ENCODE measurements at regions not wholly inside any gene's neighbourhood (a gene's known extent, or its start where the extent isn't known, plus 50 kb on each side); places are given as distances from the start of the nearest gene placed in this dataset.
A peak's percentile ranks its signal among the peaks of the same experiment; 100 is the strongest.

- no peak for ATAC-seq
- Mint-ChIP-seq H3K27me3 (peaks cover 0 to 11% (median 0%) of the 10 kb centered on the region in 5 donors), H3K4me1 (no peaks in the 10 kb centered on the region), H3K36me3 (peaks cover 0 to 12% (median 7%) of the 10 kb centered on the region in 3 donors), H3K9me3 (peaks cover 4 to 20% (median 9%) of the 10 kb centered on the region in 9 donors), H3K4me3 (no peak overlapping the region), H3K27ac (no peak overlapping the region)
- no peak for DNase-seq
- POLR2A ChIA-PET: no interaction called here
Measured at GRCh38 chr1:75984781-75985180, 52.6 kb upstream of the ASB17 start.

GRCh38 chr1:75985827-75986226 lies 53.6 kb upstream of the ASB17 start:
- ATAC-seq: no peak
- DNase-seq: no peak
- no peak overlapping the region for H3K27ac Mint-ChIP-seq
- peaks cover 0 to 12% (median 7%) of the 10 kb centered on the region in 3 donors for H3K36me3 Mint-ChIP-seq
- H3K4me3 Mint-ChIP-seq: no peak overlapping the region
- peaks cover 0 to 9% (median 0%) of the 10 kb centered on the region in 5 donors for H3K27me3 Mint-ChIP-seq
- H3K4me1 Mint-ChIP-seq: no peaks in the 10 kb centered on the region
- POLR2A ChIA-PET: no interaction called here
- H3K9me3 Mint-ChIP-seq: peaks cover 4 to 20% (median 9%) of the 10 kb centered on the region in 9 donors

GRCh38 chr1:75986478-75986877 lies 54.3 kb upstream of the ASB17 start:
- Mint-ChIP-seq H3K27ac (no peak overlapping the region), H3K36me3 (peaks cover 0 to 12% (median 7%) of the 10 kb centered on the region in 3 donors), H3K27me3 (peaks cover 0 to 2% (median 0%) of the 10 kb centered on the region in 5 donors), H3K4me1 (no peaks in the 10 kb centered on the region), H3K9me3 (peaks cover 4 to 20% (median 9%) of the 10 kb centered on the region in 9 donors), H3K4me3 (no peak overlapping the region)
- ATAC-seq (no peak), DNase-seq (no peak)
- POLR2A ChIA-PET: no interaction called here

- no peaks in the 10 kb centered on the region for H3K27me3 Mint-ChIP-seq
- no peak overlapping the region for H3K4me3 Mint-ChIP-seq
- peaks cover 0 to 8% (median 4%) of the 10 kb centered on the region in 3 donors for H3K36me3 Mint-ChIP-seq
- POLR2A ChIA-PET: no interaction called here
- ATAC-seq (no peak), DNase-seq (no peak)
- no peak overlapping the region for H3K27ac Mint-ChIP-seq
- H3K4me1 Mint-ChIP-seq: no peaks in the 10 kb centered on the region
- H3K9me3 Mint-ChIP-seq: peaks cover 2 to 8% (median 5%) of the 10 kb centered on the region in 9 donors
Measured at GRCh38 chr1:75989121-75989520, 56.9 kb upstream of the ASB17 start.

- POLR2A ChIA-PET: no interaction called here
- DNase-seq (no peak), ATAC-seq (no peak)
- no peaks in the 10 kb centered on the region for H3K4me1 Mint-ChIP-seq
- no peaks in the 10 kb centered on the region for H3K27me3 Mint-ChIP-seq
- no peak overlapping the region for H3K27ac Mint-ChIP-seq
- no peaks in the 10 kb centered on the region for H3K36me3 Mint-ChIP-seq
- no peaks in the 10 kb centered on the region for H3K9me3 Mint-ChIP-seq
- H3K4me3 Mint-ChIP-seq: no peak overlapping the region
Measured at GRCh38 chr1:75990686-75991085, 58.5 kb upstream of the ASB17 start.

GRCh38 chr1:75991497-75992114 lies 59.4 kb upstream of the ASB17 start:
- no peaks in the 10 kb centered on the region for H3K36me3 Mint-ChIP-seq
- H3K4me1 Mint-ChIP-seq: no peaks in the 10 kb centered on the region
- no peaks in the 10 kb centered on the region for H3K27me3 Mint-ChIP-seq
- DNase-seq (peak; percentile 32 to 89 (median 60)), ATAC-seq (peak; percentile 63 to 65)
- H3K4me3 Mint-ChIP-seq: no peak overlapping the region
- H3K9me3 Mint-ChIP-seq: no peaks in the 10 kb centered on the region
- POLR2A ChIA-PET: no interaction called here
- H3K27ac Mint-ChIP-seq: no peak overlapping the region

- ATAC-seq (no peak), DNase-seq (no peak)
- Mint-ChIP-seq H3K27me3 (no peaks in the 10 kb centered on the region), H3K4me1 (no peaks in the 10 kb centered on the region), H3K4me3 (no peak overlapping the region), H3K27ac (no peak overlapping the region), H3K36me3 (peaks cover 0 to 2% (median 0%) of the 10 kb centered on the region in 3 donors), H3K9me3 (no peaks in the 10 kb centered on the region)
- POLR2A ChIA-PET: no interaction called here
Measured at GRCh38 chr1:75992312-75992711, 60.1 kb upstream of the ASB17 start.

GRCh38 chr1:75993661-75994060 lies 61.5 kb upstream of the ASB17 start:
- H3K9me3 Mint-ChIP-seq: peaks cover 0 to 4% (median 0%) of the 10 kb centered on the region in 9 donors
- H3K36me3 Mint-ChIP-seq: peaks cover 0 to 6% (median 2%) of the 10 kb centered on the region in 3 donors
- no peaks in the 10 kb centered on the region for H3K27me3 Mint-ChIP-seq
- no peaks in the 10 kb centered on the region for H3K4me1 Mint-ChIP-seq
- H3K4me3 Mint-ChIP-seq: no peak overlapping the region
- POLR2A ChIA-PET: no interaction called here
- no peak for ATAC-seq
- no peak for DNase-seq
- peak overlapping the region in 1 of 10 donors; percentile 19 for H3K27ac Mint-ChIP-seq

GRCh38 chr1:75996196-75996595 lies 64.0 kb upstream of the ASB17 start:
- H3K9me3 Mint-ChIP-seq: peaks cover 0 to 10% (median 1%) of the 10 kb centered on the region in 9 donors
- H3K27me3 Mint-ChIP-seq: no peaks in the 10 kb centered on the region
- ATAC-seq (no peak), DNase-seq (no peak)
- H3K27ac Mint-ChIP-seq: no peak overlapping the region
- POLR2A ChIA-PET: no interaction called here
- H3K4me3 Mint-ChIP-seq: no peak overlapping the region
- no peaks in the 10 kb centered on the region for H3K4me1 Mint-ChIP-seq
- peaks cover 0 to 13% (median 4%) of the 10 kb centered on the region in 3 donors for H3K36me3 Mint-ChIP-seq

- no peak overlapping the region for H3K27ac Mint-ChIP-seq
- peaks cover 0 to 20% (median 9%) of the 10 kb centered on the region in 3 donors for H3K36me3 Mint-ChIP-seq
- ATAC-seq (no peak), DNase-seq (no peak)
- no peaks in the 10 kb centered on the region for H3K27me3 Mint-ChIP-seq
- H3K9me3 Mint-ChIP-seq: peaks cover 0 to 10% (median 1%) of the 10 kb centered on the region in 9 donors
- no peaks in the 10 kb centered on the region for H3K4me1 Mint-ChIP-seq
- H3K4me3 Mint-ChIP-seq: no peak overlapping the region
- POLR2A ChIA-PET: no interaction called here
Measured at GRCh38 chr1:75999034-75999433, 66.8 kb upstream of the ASB17 start.

GRCh38 chr1:76003946-76004345 lies 70.6 kb upstream of the ST6GALNAC3 start:
- H3K9me3 Mint-ChIP-seq: peaks cover 0 to 3% (median 0%) of the 10 kb centered on the region in 9 donors
- H3K36me3 Mint-ChIP-seq: peaks cover 0 to 11% (median 6%) of the 10 kb centered on the region in 3 donors
- H3K27ac Mint-ChIP-seq: no peak overlapping the region
- ATAC-seq (no peak), DNase-seq (no peak)
- no peak overlapping the region for H3K4me3 Mint-ChIP-seq
- H3K27me3 Mint-ChIP-seq: no peaks in the 10 kb centered on the region
- POLR2A ChIA-PET: no interaction called here
- H3K4me1 Mint-ChIP-seq: no peaks in the 10 kb centered on the region

GRCh38 chr1:76005765-76006164 lies 68.8 kb upstream of the ST6GALNAC3 start:
- ATAC-seq (no peak), DNase-seq (no peak)
- Mint-ChIP-seq H3K36me3 (peaks cover 0 to 7% (median 6%) of the 10 kb centered on the region in 3 donors), H3K4me1 (no peaks in the 10 kb centered on the region), H3K27me3 (no peaks in the 10 kb centered on the region), H3K9me3 (no peaks in the 10 kb centered on the region), H3K27ac (no peak overlapping the region), H3K4me3 (no peak overlapping the region)
- POLR2A ChIA-PET: no interaction called here

GRCh38 chr1:76006234-76006633 lies 68.3 kb upstream of the ST6GALNAC3 start:
- H3K36me3 Mint-ChIP-seq: peaks cover 0 to 7% (median 4%) of the 10 kb centered on the region in 3 donors
- no peaks in the 10 kb centered on the region for H3K4me1 Mint-ChIP-seq
- H3K4me3 Mint-ChIP-seq: no peak overlapping the region
- no peaks in the 10 kb centered on the region for H3K27me3 Mint-ChIP-seq
- no peak for ATAC-seq
- no peaks in the 10 kb centered on the region for H3K9me3 Mint-ChIP-seq
- DNase-seq: no peak
- POLR2A ChIA-PET: no interaction called here
- no peak overlapping the region for H3K27ac Mint-ChIP-seq

- DNase-seq: no peak
- Mint-ChIP-seq H3K27ac (no peak overlapping the region), H3K9me3 (no peaks in the 10 kb centered on the region), H3K27me3 (no peaks in the 10 kb centered on the region), H3K4me1 (no peaks in the 10 kb centered on the region), H3K4me3 (no peak overlapping the region), H3K36me3 (peaks cover 0 to 3% (median 0%) of the 10 kb centered on the region in 3 donors)
- no peak for ATAC-seq
- POLR2A ChIA-PET: no interaction called here
Measured at GRCh38 chr1:76010802-76011201, 63.7 kb upstream of the ST6GALNAC3 start.
